ENCODE measurements at regions not wholly inside any gene's neighbourhood (a gene's known extent, or its start where the extent isn't known, plus 50 kb on each side); places are given as distances from the start of the nearest gene placed in this dataset.

DNA sequence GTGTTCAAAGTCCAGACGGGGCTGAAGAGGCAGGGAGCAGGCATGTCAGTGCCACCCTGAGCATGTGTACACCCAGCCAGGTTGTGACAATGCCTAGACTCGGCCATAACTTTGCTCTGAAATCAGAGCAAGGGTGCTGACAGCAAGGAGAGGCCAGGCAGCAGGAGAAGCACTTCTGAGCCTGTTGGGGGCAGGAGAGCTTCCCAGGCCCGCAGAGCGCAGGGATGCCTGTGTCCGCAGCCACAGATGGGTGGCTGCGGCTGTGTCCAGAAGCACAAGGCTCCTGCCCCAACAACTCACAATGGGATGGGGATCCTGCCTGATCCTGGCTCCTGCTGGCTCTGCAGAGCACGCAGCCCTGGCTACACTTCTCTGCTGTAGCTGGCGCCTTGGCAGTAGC is 373.9 kb downstream of the CHSY3 start:
- TF ChIP-seq, protein P1, sequence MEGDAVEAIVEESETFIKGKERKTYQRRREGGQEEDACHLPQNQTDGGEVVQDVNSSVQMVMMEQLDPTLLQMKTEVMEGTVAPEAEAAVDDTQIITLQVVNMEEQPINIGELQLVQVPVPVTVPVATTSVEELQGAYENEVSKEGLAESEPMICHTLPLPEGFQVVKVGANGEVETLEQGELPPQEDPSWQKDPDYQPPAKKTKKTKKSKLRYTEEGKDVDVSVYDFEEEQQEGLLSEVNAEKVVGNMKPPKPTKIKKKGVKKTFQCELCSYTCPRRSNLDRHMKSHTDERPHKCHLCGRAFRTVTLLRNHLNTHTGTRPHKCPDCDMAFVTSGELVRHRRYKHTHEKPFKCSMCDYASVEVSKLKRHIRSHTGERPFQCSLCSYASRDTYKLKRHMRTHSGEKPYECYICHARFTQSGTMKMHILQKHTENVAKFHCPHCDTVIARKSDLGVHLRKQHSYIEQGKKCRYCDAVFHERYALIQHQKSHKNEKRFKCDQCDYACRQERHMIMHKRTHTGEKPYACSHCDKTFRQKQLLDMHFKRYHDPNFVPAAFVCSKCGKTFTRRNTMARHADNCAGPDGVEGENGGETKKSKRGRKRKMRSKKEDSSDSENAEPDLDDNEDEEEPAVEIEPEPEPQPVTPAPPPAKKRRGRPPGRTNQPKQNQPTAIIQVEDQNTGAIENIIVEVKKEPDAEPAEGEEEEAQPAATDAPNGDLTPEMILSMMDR (conservative IDR thresholded peaks at IDR 0.05): no peak
- H3K27ac ChIP-seq: no peak overlapping the region

DNA sequence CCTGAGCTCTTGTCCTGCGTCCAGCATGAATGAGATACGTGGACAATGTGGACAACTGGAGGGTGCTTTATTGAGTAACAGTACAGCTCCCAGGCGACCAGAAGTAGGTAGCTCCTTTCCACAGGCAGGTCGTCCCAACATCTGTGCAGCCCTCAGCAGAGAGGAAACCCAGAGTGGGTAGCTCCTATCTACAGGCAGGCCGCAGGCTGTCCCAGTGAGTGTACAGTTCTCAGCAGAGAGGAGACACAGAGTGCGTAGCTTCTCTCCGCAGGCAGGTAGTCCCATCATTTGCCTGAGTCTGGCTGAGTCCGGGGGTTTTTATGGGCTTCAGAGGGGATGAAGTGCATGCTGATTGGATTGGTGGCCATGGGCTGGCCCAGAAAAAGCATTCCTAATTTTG is 373.3 kb downstream of the CHSY3 start:
- no peak overlapping the region for H3K27ac ChIP-seq
- TF ChIP-seq, protein P1 (conservative IDR thresholded peaks at IDR 0.05): no peak

GRCh38 chr5:130277002-130277401 is 372.7 kb downstream of the CHSY3 start:
- TF ChIP-seq, protein P1 (conservative IDR thresholded peaks at IDR 0.05): no peak
- no peak overlapping the region for H3K27ac ChIP-seq

GRCh38 chr5:130272837-130273236 is 368.6 kb downstream of the CHSY3 start:
- TF ChIP-seq, protein P1 (conservative IDR thresholded peaks at IDR 0.05): no peak
- no peak overlapping the region for H3K27ac ChIP-seq

GRCh38 chr5:130270786-130271185 is 366.5 kb downstream of the CHSY3 start:
- H3K27ac ChIP-seq: no peak overlapping the region
- TF ChIP-seq, protein P1 (conservative IDR thresholded peaks at IDR 0.05): no peak

DNA sequence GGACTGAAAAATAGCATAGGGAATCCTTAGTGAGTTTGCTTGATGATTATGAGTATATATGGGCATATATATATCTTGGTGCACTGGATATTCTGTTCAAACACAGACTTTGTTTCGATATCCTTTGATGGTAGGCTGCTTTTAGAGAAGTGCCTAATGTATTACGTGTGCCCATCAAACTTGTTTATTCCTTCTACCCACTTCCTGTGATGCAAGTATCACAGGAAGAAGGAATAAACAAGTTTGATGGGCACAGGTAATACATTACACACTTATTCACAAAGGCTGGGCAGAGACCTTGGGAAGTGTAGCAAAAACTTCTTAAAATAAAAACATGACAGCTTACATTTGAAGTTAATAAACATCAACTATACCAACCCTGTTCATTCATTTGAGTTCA is 364.2 kb downstream of the CHSY3 start:
- TF ChIP-seq, protein P1 (conservative IDR thresholded peaks at IDR 0.05): no peak

DNA sequence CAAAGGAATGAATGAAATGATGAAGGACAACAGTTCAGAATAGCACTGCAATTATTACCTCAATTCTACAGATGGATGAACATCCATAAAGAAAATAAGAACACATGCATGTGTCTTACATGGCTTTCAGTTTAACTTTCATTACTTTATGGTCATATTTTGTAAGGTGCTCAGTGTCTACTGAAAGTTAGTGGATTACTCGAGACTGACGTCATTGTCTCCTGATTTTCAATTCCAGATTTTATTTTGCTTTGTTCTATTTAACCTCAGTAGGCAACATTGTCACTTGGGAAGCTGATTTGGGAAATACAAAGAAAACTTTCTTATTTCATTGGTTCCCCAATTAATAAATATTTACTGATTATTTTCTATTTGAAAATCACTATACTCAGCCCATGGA is 363.7 kb downstream of the CHSY3 start:
- TF ChIP-seq, protein P1 (conservative IDR thresholded peaks at IDR 0.05): no peak
- no peak overlapping the region for H3K27ac ChIP-seq

More for the DNA sequence above, 364.2 kb downstream of the CHSY3 start:
- H3K27ac ChIP-seq: no peak overlapping the region

GRCh38 chr5:130260481-130260880 is 356.2 kb downstream of the CHSY3 start:
- TF ChIP-seq, protein P1 (conservative IDR thresholded peaks at IDR 0.05): no peak
- H3K27ac ChIP-seq: no peak overlapping the region

All from VCaP (cell line).